ENCODE measurements at regions not wholly inside any gene's neighbourhood (a gene's known extent, or its start where the extent isn't known, plus 50 kb on each side); places are given as distances from the start of the nearest gene placed in this dataset.

- no peaks in the 10 kb centered on the region for H3K27me3 ChIP-seq (ENCODE audit: insufficient read depth, low read length)
- no peak overlapping the region for H3K27ac ChIP-seq (ENCODE audit: low read length)
- no peak overlapping the region for H3K4me3 ChIP-seq (ENCODE audit: low read length)
- H3K36me3 ChIP-seq (ENCODE audit: insufficient read depth, low read depth, low read length), result no peaks in the 10 kb centered on the region
- H3K9me3 ChIP-seq (ENCODE audit: insufficient read depth, low read depth, low read length), result no peaks in the 10 kb centered on the region
- peaks cover 6% of the 10 kb centered on the region; the same call in 1 of the 2 replicates for H3K4me1 ChIP-seq (ENCODE audit: insufficient read depth, low read length)
- no peak overlapping the region for H3K9ac ChIP-seq (ENCODE audit: low read depth, low read length)
Measured at GRCh38 chr12:126369487-126370463, 1304.5 kb downstream of the AACS start.

- Histone ChIP-seq H3K9me3 (ENCODE audit: insufficient read depth, low read depth, low read length) (no peaks in the 10 kb centered on the region; the same call in 1 of the 2 replicates), H3K27me3 (ENCODE audit: insufficient read depth, low read length) (no peaks in the 10 kb centered on the region), H3K9ac (ENCODE audit: low read depth, low read length) (no peak overlapping the region), H3K27ac (ENCODE audit: low read length) (no peak overlapping the region), H3K36me3 (ENCODE audit: insufficient read depth, low read depth, low read length) (no peaks in the 10 kb centered on the region), H3K4me3 (ENCODE audit: low read length) (no peak overlapping the region), H3K4me1 (ENCODE audit: insufficient read depth, low read length) (peaks cover 25% of the 10 kb centered on the region; the same call in 1 of the 2 replicates)
Measured at GRCh38 chr12:126383506-126383905, 1318.3 kb downstream of the AACS start.

- peaks cover 25% of the 10 kb centered on the region; the same call in 1 of the 2 replicates for H3K4me1 ChIP-seq (ENCODE audit: insufficient read depth, low read length)
- no peak overlapping the region; the same call in 1 of the 2 replicates for H3K9ac ChIP-seq (ENCODE audit: low read depth, low read length)
- H3K27me3 ChIP-seq (ENCODE audit: insufficient read depth, low read length), result no peaks in the 10 kb centered on the region
- H3K27ac ChIP-seq (ENCODE audit: low read length), result no peak overlapping the region
- no peaks in the 10 kb centered on the region; the same call in 1 of the 2 replicates for H3K9me3 ChIP-seq (ENCODE audit: insufficient read depth, low read depth, low read length)
- peak overlapping the region; percentile 4; the same call in 1 of the 2 replicates for H3K4me3 ChIP-seq (ENCODE audit: low read length)
- no peaks in the 10 kb centered on the region for H3K36me3 ChIP-seq (ENCODE audit: insufficient read depth, low read depth, low read length)
Measured at GRCh38 chr12:126384026-126384564, 1318.9 kb downstream of the AACS start.

- H3K27me3 ChIP-seq (ENCODE audit: insufficient read depth, low read length), result no peaks in the 10 kb centered on the region
- H3K27ac ChIP-seq (ENCODE audit: low read length), result no peak overlapping the region
- no peaks in the 10 kb centered on the region; the same call in 1 of the 2 replicates for H3K9me3 ChIP-seq (ENCODE audit: insufficient read depth, low read depth, low read length)
- no peak overlapping the region for H3K4me3 ChIP-seq (ENCODE audit: low read length)
- peaks cover 20% of the 10 kb centered on the region; the same call in 1 of the 2 replicates for H3K4me1 ChIP-seq (ENCODE audit: insufficient read depth, low read length)
- H3K9ac ChIP-seq (ENCODE audit: low read depth, low read length), result no peak overlapping the region
- H3K36me3 ChIP-seq (ENCODE audit: insufficient read depth, low read depth, low read length), result no peaks in the 10 kb centered on the region
Measured at GRCh38 chr12:126385785-126386184, 1320.5 kb downstream of the AACS start.

- Histone ChIP-seq H3K36me3 (ENCODE audit: insufficient read depth, low read depth, low read length) (no peaks in the 10 kb centered on the region), H3K27me3 (ENCODE audit: insufficient read depth, low read length) (no peaks in the 10 kb centered on the region), H3K27ac (ENCODE audit: low read length) (no peak overlapping the region), H3K4me3 (ENCODE audit: low read length) (no peak overlapping the region), H3K4me1 (ENCODE audit: insufficient read depth, low read length) (peaks cover 11% of the 10 kb centered on the region; the same call in 1 of the 2 replicates), H3K9me3 (ENCODE audit: insufficient read depth, low read depth, low read length) (no peaks in the 10 kb centered on the region), H3K9ac (ENCODE audit: low read depth, low read length) (no peak overlapping the region)
Measured at GRCh38 chr12:126389220-126389841, 1324.1 kb downstream of the AACS start.

GRCh38 chr12:126389961-126390360 is 1324.7 kb downstream of the AACS start:
- no peaks in the 10 kb centered on the region for H3K27me3 ChIP-seq (ENCODE audit: insufficient read depth, low read length)
- no peak overlapping the region for H3K9ac ChIP-seq (ENCODE audit: low read depth, low read length)
- peaks cover 5% of the 10 kb centered on the region; the same call in 1 of the 2 replicates for H3K4me1 ChIP-seq (ENCODE audit: insufficient read depth, low read length)
- no peak overlapping the region for H3K4me3 ChIP-seq (ENCODE audit: low read length)
- no peaks in the 10 kb centered on the region for H3K36me3 ChIP-seq (ENCODE audit: insufficient read depth, low read depth, low read length)
- no peaks in the 10 kb centered on the region for H3K9me3 ChIP-seq (ENCODE audit: insufficient read depth, low read depth, low read length)
- no peak overlapping the region for H3K27ac ChIP-seq (ENCODE audit: low read length)

- Histone ChIP-seq H3K9me3 (ENCODE audit: insufficient read depth, low read depth, low read length) (no peaks in the 10 kb centered on the region), H3K4me1 (ENCODE audit: insufficient read depth, low read length) (no peaks in the 10 kb centered on the region), H3K36me3 (ENCODE audit: insufficient read depth, low read depth, low read length) (no peaks in the 10 kb centered on the region), H3K27ac (ENCODE audit: low read length) (no peak overlapping the region), H3K9ac (ENCODE audit: low read depth, low read length) (no peak overlapping the region), H3K27me3 (ENCODE audit: insufficient read depth, low read length) (no peaks in the 10 kb centered on the region), H3K4me3 (ENCODE audit: low read length) (no peak overlapping the region)
Measured at GRCh38 chr12:126390969-126391566, 1325.8 kb downstream of the AACS start.

- Histone ChIP-seq H3K4me1 (ENCODE audit: insufficient read depth, low read length) (no peaks in the 10 kb centered on the region), H3K27ac (ENCODE audit: low read length) (no peak overlapping the region), H3K36me3 (ENCODE audit: insufficient read depth, low read depth, low read length) (no peaks in the 10 kb centered on the region), H3K27me3 (ENCODE audit: insufficient read depth, low read length) (no peaks in the 10 kb centered on the region), H3K9ac (ENCODE audit: low read depth, low read length) (no peak overlapping the region), H3K4me3 (ENCODE audit: low read length) (no peak overlapping the region), H3K9me3 (ENCODE audit: insufficient read depth, low read depth, low read length) (peaks cover 15% of the 10 kb centered on the region; the same call in 1 of the 2 replicates)
Measured at GRCh38 chr12:126396536-126396935, 1331.3 kb downstream of the AACS start.

GRCh38 chr12:126397071-126397581 is 1331.9 kb downstream of the AACS start:
- Histone ChIP-seq H3K4me3 (ENCODE audit: low read length) (no peak overlapping the region), H3K36me3 (ENCODE audit: insufficient read depth, low read depth, low read length) (no peaks in the 10 kb centered on the region), H3K9me3 (ENCODE audit: insufficient read depth, low read depth, low read length) (peaks cover 15% of the 10 kb centered on the region; the same call in 1 of the 2 replicates), H3K9ac (ENCODE audit: low read depth, low read length) (no peak overlapping the region), H3K27ac (ENCODE audit: low read length) (no peak overlapping the region), H3K27me3 (ENCODE audit: insufficient read depth, low read length) (no peaks in the 10 kb centered on the region), H3K4me1 (ENCODE audit: insufficient read depth, low read length) (no peaks in the 10 kb centered on the region)

GRCh38 chr12:126397660-126398059 is 1332.4 kb downstream of the AACS start:
- H3K36me3 ChIP-seq (ENCODE audit: insufficient read depth, low read depth, low read length), result no peaks in the 10 kb centered on the region

GRCh38 chr12:126400831-126401230 is 1335.6 kb downstream of the AACS start:
- Histone ChIP-seq H3K27ac (ENCODE audit: low read length) (no peak overlapping the region), H3K9me3 (ENCODE audit: insufficient read depth, low read depth, low read length) (peaks cover 15% of the 10 kb centered on the region; the same call in 1 of the 2 replicates), H3K4me3 (ENCODE audit: low read length) (no peak overlapping the region)

More at GRCh38 chr12:126397660-126398059, 1332.4 kb downstream of the AACS start:
- no peak overlapping the region for H3K4me3 ChIP-seq (ENCODE audit: low read length)
- H3K4me1 ChIP-seq (ENCODE audit: insufficient read depth, low read length), result no peaks in the 10 kb centered on the region
- H3K27me3 ChIP-seq (ENCODE audit: insufficient read depth, low read length), result no peaks in the 10 kb centered on the region
- no peak overlapping the region for H3K9ac ChIP-seq (ENCODE audit: low read depth, low read length)
- peaks cover 15% of the 10 kb centered on the region; the same call in 1 of the 2 replicates for H3K9me3 ChIP-seq (ENCODE audit: insufficient read depth, low read depth, low read length)
- H3K27ac ChIP-seq (ENCODE audit: low read length), result no peak overlapping the region

More at GRCh38 chr12:126400831-126401230, 1335.6 kb downstream of the AACS start:
- H3K9ac ChIP-seq (ENCODE audit: low read depth, low read length), result no peak overlapping the region
- no peaks in the 10 kb centered on the region for H3K4me1 ChIP-seq (ENCODE audit: insufficient read depth, low read length)
- no peaks in the 10 kb centered on the region for H3K36me3 ChIP-seq (ENCODE audit: insufficient read depth, low read depth, low read length)
- H3K27me3 ChIP-seq (ENCODE audit: insufficient read depth, low read length), result no peaks in the 10 kb centered on the region

Measured in iPS-20b (cell line).